Transverse colon (tissue), 3 donors: ENCODE measurements at regions not wholly inside any gene's neighbourhood (a gene's known extent, or its start where the extent isn't known, plus 50 kb on each side); places are given as distances from the start of the nearest gene placed in this dataset.

ENCODE experiments used
- CTCF ChIP-seq, 5 experiments: fragments of 200-600 bp in 3 of 5; fragments of 450-650 bp in 2 of 5; sonication (generic) in 3 of 5; IDR thresholded peaks; 1 replicate in 2 of 5; 2 replicates in 3 of 5; pipeline ENCODE4 v1.5.1; 2016 to 2017; ENCODE audit warnings: antibody characterized with exemption in 5 of 5, inconsistent platforms in 3 of 5, mild to moderate bottlenecking in 2 of 5, moderate library complexity in 1 of 5
- EP300 ChIP-seq: sonication (generic); formaldehyde crosslinking; IDR thresholded peaks from one replicate; pipeline ENCODE4 v1.6.1; 2017; ENCODE audit warnings: antibody characterized with exemption, low read depth

GRCh38 chr10:78559661-78560340, 509.0 kb upstream of the ZMIZ1 start:
- TF ChIP-seq CTCF (IDR thresholded peaks at IDR 0.05) (no peak), EP300 (no peak)
